GM21619 (cell line): ENCODE measurements at regions not wholly inside any gene's neighbourhood (a gene's known extent, or its start where the extent isn't known, plus 50 kb on each side); places are given as distances from the start of the nearest gene placed in this dataset.
"Not testable (repeated sequence)": the region's sequence is repeated elsewhere in the genome, so short reads cannot be mapped to it uniquely, and the experiment has no call there.

Experiments used
- ATAC-seq: cut with Tn5 transposase; IDR thresholded peaks from one replicate; pipeline ENCODE4 v1.9.1; 2021; ENCODE audit not compliant: unreplicated experiment

DNA sequence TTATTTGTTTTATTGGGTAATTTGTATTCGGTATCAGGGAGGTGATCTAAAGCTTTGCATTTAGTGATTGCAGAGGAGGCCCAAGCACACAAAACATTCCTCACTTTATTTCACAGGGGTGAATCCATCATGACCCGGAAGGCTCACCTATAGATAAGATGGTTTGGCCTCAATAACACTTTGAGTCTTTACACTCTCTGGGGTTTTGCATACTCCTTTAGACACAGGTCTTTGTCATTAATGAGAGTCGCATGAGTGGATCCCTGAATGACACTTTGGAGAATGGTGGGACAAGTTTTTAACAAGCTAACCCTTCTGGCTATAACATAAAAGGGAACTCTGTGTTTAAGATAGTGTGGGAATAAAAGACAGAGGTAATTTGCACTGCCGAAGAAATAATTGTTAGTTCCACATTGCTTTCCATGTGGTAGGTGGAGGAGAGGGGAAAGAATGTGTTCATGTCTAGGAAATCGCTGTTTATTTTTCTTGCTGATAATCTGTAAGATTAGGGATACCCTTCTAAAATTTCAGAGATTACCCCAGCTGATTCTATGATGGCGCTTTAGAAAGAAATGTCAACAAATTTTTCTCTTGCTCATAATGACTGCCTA, 455.8 kb downstream of the TFEC start:
- ATAC-seq = no peak

GRCh38 chr7:115572111-115572510, 458.5 kb downstream of the TFEC start:
- no peak for ATAC-seq

DNA sequence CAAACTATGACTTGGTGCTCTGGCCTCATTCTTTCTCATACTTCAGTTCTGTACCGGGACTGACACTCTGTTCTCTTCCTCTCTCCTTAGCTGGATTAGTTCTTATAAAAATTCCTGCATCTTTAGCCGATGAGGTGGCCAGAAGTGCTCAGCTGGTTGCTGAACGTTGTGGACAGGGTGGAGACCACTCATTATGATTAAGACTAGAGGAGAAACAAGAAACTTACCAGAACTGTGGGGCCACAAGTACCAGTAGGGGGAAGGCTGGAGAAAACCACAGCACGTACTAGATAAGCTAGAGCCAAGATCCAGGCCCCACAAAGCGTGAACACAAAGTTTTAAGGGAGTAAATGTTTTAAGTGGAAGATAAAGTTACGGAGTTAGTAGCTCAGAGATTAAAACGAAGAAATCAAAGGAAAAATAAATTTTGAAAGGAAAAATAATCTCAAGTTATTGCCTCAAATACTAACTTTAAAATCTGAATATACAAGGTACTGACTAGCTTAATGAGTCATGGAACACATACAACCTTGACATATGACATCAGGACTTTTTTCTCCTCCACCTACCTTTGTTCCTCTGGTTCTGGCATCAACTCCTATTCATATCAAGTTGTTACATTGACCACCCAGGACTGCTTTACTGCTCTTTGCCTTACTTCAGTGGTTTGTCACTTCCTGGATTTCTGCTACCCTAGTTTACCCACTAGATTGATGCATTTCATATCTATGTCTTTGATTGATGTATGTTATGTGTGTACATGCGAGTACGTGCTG, 469.0 kb downstream of the TFEC start:
- ATAC-seq = no peak

- ATAC-seq = no peak
These were observed 470.7 kb downstream of the TFEC start for GRCh38 chr7:115559877-115560276.

DNA sequence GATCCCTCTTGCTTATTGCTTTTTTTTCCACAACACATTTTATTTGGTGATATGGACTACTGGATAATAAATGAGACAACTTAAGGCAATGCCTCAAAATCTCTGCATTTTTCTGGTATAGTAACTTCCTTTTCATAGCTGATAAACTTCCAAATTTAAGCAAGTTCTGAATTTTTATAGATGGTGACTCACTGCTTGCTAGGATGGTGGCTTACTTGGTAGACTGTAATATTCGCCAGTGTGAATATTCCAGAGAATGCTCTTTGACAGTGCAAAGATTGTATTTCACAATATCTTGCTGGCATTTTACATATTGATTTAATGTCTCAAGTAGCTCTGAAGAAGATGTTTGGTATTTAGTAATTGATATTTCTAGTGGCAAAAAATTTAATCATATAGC, 472.4 kb downstream of the TFEC start:
- ATAC-seq = no peak

DNA sequence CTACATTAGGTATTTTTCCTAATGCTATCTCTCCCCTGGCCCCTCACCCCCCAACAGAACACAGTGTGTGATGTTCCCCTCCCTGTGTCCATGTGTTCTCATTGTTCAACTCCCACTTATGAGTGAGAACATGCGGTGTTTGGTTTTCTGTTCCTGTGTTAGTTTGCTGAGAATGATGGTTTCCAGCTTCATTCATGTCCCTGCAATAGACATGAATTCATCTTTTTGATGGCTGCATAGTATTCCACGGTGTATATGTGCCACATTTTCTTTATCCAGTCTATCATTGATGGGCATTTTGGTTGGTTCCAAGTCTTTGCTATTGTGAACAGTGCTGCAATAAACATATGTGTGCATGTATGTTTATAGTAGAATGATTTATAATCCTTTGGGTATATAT, 473.3 kb downstream of the TFEC start:
- not testable (repeated sequence) for ATAC-seq

DNA sequence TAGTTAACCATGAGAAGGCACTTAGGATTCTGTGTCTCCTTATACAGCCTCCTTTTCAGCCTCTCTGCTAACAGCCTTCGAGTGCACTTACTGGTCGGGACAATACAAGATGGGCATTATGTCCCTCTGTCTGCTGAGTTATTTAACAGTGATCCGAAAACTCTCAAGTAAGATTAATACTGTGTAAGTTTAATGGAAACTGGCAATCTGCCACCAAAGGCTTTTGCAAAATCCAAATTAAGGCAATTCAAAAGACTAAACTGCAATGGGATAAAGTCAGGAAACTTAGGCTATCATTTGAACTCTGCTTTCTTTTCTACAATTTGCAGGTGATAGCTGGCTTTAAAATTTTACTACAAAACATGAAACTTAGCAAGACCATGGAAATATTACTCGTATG, 477.8 kb downstream of the TFEC start:
- no peak for ATAC-seq

- ATAC-seq = no peak
These were observed 480.7 kb downstream of the TFEC start for GRCh38 chr7:115549910-115550309.

DNA sequence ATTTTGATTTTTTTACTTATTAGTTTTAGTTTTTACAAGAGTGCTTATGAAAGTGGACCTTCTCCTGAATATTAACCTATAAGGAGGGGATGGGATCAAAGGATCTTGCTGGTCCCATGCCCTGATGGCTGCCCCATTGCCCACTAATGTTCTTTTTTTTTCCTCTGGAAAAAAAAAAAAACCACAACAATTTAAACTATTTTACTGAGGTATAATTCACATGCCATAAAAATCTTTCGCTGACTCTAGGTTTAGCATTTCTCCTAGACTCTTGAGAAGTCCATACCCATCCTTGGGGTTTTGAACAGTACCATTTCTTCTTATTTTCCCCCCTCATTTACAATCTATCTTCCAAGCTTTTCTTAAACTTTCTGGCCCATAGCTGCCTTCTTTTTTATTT, 481.8 kb downstream of the TFEC start:
- ATAC-seq = no peak

- ATAC-seq = no peak
These were observed 483.8 kb downstream of the TFEC start for GRCh38 chr7:115546790-115547189.

DNA sequence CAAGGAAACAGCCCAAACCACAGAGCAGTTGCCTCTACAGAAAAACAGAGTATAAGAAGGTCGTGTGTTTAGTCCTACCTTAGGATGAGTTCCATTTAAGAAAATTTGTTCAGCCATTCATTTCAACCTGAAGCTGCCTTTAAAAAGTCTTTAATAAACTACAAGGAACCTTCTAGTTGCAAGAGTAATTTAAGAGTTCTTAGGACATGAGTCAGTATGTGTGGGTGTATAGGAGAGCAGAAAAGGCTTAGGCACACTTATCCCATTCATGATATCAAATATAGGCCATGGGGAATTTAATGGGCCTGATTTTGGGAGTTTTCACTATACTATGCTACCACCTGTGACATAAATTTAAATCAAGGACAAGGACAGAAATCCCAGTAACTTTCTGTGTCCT, 496.8 kb downstream of the TFEC start:
- no peak for ATAC-seq

- ATAC-seq = no peak
These were observed 504.3 kb downstream of the TFEC start for GRCh38 chr7:115526278-115526677.

DNA sequence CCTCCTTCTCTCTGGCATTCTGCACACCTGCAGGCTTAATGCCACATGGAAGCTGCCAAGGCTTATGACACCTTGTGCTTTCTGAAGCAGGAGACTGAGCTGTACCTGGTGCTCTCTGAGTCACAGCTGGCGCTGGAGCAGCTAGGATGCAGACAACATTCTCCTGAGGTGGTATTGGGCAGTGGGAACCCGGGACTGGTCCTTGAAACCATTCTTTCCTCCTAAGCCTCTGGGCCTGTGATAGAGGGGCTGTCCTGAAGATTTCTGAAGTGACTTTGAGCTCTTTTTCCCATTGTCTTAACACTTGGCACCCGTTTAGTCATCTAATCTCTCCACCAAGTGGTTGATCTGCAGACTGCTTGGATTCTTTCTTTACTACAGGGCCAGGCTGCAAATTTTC, 508.4 kb downstream of the TFEC start:
- ATAC-seq = no peak

- no peak for ATAC-seq
These were observed 514.2 kb downstream of the TFEC start for GRCh38 chr7:115516341-115516740.

DNA sequence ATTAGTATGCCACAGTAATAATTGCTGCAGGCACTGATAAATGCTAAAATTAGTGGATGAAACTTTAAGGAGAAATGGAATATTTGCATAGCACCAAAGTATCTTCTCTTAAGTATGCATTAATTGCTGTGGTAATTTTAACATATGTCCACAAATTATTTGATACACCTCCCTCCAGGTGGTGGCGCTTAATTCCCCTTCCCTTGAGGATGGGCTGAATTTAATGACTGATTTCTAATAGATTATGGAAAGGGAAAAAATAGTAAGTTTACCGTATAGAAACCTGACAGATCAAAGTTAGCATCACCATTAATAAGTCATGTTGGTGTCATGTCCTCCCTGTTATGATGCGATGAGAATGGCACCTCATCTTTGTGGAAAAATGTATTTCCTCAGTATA, 519.2 kb downstream of the TFEC start:
- no peak for ATAC-seq

GRCh38 chr7:115505136-115505535, 525.4 kb downstream of the TFEC start:
- no peak for ATAC-seq

- ATAC-seq = no peak
These were observed 530.6 kb downstream of the TFEC start for GRCh38 chr7:115499956-115500355.

- no peak for ATAC-seq
These were observed 534.6 kb downstream of the TFEC start for GRCh38 chr7:115496006-115496405.

GRCh38 chr7:115494529-115495147, 535.9 kb downstream of the TFEC start:
- ATAC-seq = no peak

DNA sequence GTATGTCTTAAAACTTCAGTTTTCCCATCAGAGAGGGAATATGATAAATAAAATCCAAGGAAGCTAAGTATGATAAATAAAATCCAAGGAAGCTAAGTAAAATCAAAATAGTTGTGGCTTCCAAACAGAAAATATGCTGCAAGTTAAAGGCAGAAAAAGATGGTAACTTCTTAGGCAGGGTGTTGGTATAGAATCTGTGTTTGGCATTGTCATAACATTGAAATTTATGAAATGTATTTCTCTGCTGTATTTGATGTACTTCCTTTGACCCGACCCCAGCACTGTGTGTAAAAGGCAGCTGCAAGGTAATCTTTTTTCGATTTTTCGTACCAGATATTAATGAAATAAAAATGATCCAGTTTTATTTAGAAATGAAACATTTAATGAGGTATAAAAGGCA, 537.2 kb downstream of the TFEC start:
- no peak for ATAC-seq

DNA sequence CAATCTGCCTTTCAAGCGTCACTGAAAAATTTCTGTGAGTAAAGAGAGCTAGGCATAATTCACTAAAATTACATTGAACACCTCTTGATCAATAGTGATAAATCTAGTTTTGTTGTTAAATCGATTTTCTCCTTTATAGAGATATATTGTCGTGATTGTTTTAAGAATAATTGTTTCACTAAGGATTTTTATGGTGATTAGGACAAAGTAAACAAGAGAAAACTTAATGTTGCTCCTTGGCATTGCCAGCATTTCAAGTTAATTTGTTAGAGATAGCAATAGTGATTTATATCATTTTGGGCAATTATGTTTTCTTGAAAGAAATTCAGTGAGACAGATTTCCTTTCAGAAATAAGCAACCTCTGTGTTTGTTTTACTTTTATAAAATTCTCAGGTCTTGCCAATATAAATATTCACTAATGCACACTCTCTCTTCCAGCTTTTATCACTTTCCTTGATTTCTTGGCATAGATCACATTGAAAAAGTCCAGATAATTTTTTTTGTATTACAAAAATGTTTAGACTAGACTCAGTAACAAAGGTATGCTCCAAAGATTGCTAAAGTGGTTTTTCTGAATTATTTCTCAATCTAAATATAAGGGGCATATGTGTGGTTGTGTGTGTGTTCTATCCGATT, 538.7 kb downstream of the TFEC start:
- no peak for ATAC-seq

DNA sequence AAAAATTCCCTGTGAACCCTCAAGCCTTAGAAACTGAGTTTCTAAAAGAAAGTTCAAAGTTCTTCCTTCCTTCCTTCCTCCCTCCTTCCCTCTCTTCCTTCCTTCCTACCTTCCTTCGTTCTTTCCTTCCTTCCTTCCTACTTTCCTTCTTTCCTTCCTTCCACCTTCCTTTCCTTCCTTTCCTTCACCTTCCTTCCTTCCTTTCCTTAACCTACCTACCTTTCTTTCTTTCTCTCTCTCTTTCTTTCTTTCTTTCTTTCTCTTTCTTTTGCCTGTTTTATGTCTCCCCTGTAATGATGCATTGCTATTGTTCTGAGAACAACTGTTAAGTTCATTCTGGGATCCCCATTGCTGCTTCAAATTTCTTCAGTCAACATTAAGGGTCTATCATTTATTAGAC, 551.1 kb downstream of the TFEC start:
- ATAC-seq = no peak
